Tibial artery (tissue), 4 donors: ENCODE measurements at regions not wholly inside any gene's neighbourhood (a gene's known extent, or its start where the extent isn't known, plus 50 kb on each side); places are given as distances from the start of the nearest gene placed in this dataset.

Source experiments
- DNase-seq, 2 donors: peaks; one replicate each; pipeline ENCODE4 v3.0.0-alpha.2; 2019
- H3K27ac ChIP-seq, 2 donors: fragments of 200-600 bp; sonication (generic) in 1 of 2; 1 replicate in 1 of 2; 2 replicates in 1 of 2; pipeline ENCODE4 v1.5.1; 2018 to 2019; ENCODE audit warnings: mild to moderate bottlenecking in 1 of 2
- H3K27me3 ChIP-seq, 2 donors: fragments of 200-600 bp; sonication (generic) in 1 of 2; one replicate each; pipeline versions ENCODE4 v1.5.1 to v1.6.0; 2016 to 2019
- H3K36me3 ChIP-seq, 3 donors: fragments of 200-600 bp; sonication (generic) in 2 of 3; one replicate each; pipeline ENCODE4 v1.5.1; 2016 to 2019; ENCODE audit warnings: mild to moderate bottlenecking in 2 of 3
- H3K4me1 ChIP-seq, 4 donors: fragments of 200-600 bp; sonication (generic) in 2 of 4; 1 replicate in 3 of 4; 2 replicates in 1 of 4; pipeline ENCODE4 v1.5.1; 2016 to 2019
- H3K4me3 ChIP-seq, 2 donors: fragments of 200-600 bp; sonication (generic) in 1 of 2; 1 replicate in 1 of 2; 2 replicates in 1 of 2; pipeline ENCODE4 v1.5.1; 2018 to 2019; ENCODE audit warnings: mild to moderate bottlenecking in 2 of 2
- H3K9me3 ChIP-seq, 3 donors: fragments of 200-600 bp; sonication (generic) in 1 of 3; one replicate each; pipeline ENCODE4 v1.5.1; 2016 to 2019
- intact Hi-C: fragments of 100-400 bp; cut with DNase I; formaldehyde crosslinking; loops from one replicate; pipeline ENCODE4 v1.15.0; 2023; ENCODE audit warnings: low total_unique reads
- TF ChIP-seq, protein P1 (sequence below), 2 experiments: fragments of 200-600 bp in 1 of 2; fragments of 450-650 bp in 1 of 2; IDR thresholded peaks; one replicate each; pipeline ENCODE4 v1.5.1; 2017 to 2019; ENCODE audit warnings: antibody characterized with exemption in 2 of 2, mild to moderate bottlenecking in 1 of 2, moderate library complexity in 1 of 2

DNA sequence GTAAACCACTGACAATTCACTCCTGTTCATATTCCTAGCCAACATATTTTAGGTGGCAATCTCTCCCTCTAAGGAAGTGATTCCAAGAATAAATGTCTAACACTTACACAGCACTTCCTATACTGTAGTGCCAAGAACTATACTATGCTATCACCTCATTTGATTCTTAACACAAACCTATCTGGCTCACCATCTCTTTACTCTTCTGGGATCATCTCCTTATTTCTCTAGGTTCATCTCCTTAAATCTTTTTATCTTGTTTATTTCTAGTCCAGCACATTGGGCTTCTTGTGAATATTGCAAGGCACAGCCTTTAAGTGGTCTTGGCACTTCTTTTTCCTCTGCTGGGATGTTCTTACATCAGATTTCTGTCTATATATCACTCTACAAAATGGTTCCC, 366.3 kb downstream of the SLITRK6 start:
- peaks cover 0 to 14% (median 0%) of the 10 kb centered on the region in 3 donors for H3K9me3 ChIP-seq
- no peaks in the 10 kb centered on the region for H3K4me1 ChIP-seq
- no peaks in the 10 kb centered on the region for H3K27me3 ChIP-seq
- TF ChIP-seq, protein P1, sequence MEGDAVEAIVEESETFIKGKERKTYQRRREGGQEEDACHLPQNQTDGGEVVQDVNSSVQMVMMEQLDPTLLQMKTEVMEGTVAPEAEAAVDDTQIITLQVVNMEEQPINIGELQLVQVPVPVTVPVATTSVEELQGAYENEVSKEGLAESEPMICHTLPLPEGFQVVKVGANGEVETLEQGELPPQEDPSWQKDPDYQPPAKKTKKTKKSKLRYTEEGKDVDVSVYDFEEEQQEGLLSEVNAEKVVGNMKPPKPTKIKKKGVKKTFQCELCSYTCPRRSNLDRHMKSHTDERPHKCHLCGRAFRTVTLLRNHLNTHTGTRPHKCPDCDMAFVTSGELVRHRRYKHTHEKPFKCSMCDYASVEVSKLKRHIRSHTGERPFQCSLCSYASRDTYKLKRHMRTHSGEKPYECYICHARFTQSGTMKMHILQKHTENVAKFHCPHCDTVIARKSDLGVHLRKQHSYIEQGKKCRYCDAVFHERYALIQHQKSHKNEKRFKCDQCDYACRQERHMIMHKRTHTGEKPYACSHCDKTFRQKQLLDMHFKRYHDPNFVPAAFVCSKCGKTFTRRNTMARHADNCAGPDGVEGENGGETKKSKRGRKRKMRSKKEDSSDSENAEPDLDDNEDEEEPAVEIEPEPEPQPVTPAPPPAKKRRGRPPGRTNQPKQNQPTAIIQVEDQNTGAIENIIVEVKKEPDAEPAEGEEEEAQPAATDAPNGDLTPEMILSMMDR (IDR thresholded peaks at IDR 0.05): no peak
- no peak overlapping the region for H3K27ac ChIP-seq
- H3K36me3 ChIP-seq: no peaks in the 10 kb centered on the region
- intact Hi-C loops: no loop called here
- no peak overlapping the region for H3K4me3 ChIP-seq
- DNase-seq: no peak

GRCh38 chr13:85431720-85432119, 367.5 kb downstream of the SLITRK6 start:
- TF ChIP-seq, protein P1 (IDR thresholded peaks at IDR 0.05): no peak
- no peaks in the 10 kb centered on the region for H3K27me3 ChIP-seq
- no peak overlapping the region for H3K4me3 ChIP-seq
- no peak for DNase-seq
- H3K27ac ChIP-seq: no peak overlapping the region
- peaks cover 0 to 14% (median 0%) of the 10 kb centered on the region in 3 donors for H3K9me3 ChIP-seq
- no peaks in the 10 kb centered on the region for H3K36me3 ChIP-seq
- intact Hi-C loops: no loop called here
- no peaks in the 10 kb centered on the region for H3K4me1 ChIP-seq

DNA sequence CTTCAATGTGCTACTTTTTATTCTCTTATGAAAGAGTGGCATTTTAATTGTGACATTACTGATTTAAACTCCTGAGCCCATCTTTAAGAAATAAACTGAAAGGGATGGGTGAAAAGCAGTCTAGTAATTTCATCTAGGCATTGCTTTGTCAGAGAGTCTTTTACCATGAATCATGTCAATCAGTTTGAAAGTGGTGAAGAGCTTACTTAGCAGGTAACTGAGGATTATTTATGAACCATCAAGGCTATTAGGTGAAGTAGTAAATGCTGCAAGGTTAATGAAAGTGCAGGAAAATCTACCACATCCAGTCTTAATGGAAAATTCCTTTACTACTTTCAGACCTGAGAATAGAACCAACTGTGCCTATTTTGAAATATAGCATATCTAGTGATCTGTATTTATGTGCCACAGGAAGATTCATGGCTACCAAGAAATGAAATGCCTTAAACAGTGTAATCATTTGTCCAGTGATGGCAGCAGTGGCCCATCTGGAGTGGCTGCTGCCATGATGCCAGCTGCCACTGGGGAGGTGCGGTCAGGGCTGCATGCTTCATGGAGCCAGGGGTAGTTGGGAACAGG, 368.9 kb downstream of the SLITRK6 start:
- DNase-seq: no peak
- Histone ChIP-seq H3K27me3 (no peaks in the 10 kb centered on the region), H3K4me3 (no peak overlapping the region), H3K27ac (no peak overlapping the region), H3K36me3 (no peaks in the 10 kb centered on the region), H3K4me1 (no peaks in the 10 kb centered on the region), H3K9me3 (peaks cover 0 to 14% (median 0%) of the 10 kb centered on the region in 3 donors)
- TF ChIP-seq, protein P1 (IDR thresholded peaks at IDR 0.05): no peak
- intact Hi-C loops: no loop called here

GRCh38 chr13:85427416-85427815, 371.8 kb downstream of the SLITRK6 start:
- TF ChIP-seq, protein P1 (IDR thresholded peaks at IDR 0.05): no peak
- intact Hi-C loops: no loop called here
- peaks cover 0 to 14% (median 0%) of the 10 kb centered on the region in 3 donors for H3K9me3 ChIP-seq

DNA sequence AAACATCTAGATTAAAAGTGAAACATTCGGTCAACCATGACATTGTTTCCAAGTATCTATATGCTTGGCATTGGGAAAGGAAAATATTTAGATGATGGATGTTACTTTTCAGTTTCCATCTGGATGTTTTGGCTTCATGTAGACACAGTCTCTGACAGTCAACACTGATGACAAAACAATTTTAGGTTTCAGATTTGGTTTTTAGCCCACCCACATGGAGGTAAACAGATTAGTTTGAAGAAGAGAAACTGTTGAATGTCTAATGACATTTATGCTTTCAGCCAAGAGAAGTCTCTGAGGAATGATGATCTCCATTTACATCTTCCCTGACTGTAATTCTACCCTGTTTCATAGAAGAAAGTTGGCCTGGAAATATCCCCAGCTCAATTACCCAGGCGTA, 379.1 kb downstream of the SLITRK6 start:
- TF ChIP-seq, protein P1 (IDR thresholded peaks at IDR 0.05): no peak
- Histone ChIP-seq H3K9me3 (no peaks in the 10 kb centered on the region), H3K36me3 (no peaks in the 10 kb centered on the region), H3K27ac (no peak overlapping the region), H3K27me3 (no peaks in the 10 kb centered on the region), H3K4me3 (no peak overlapping the region), H3K4me1 (no peaks in the 10 kb centered on the region)
- intact Hi-C loops: no loop called here
- DNase-seq: no peak

More at GRCh38 chr13:85427416-85427815, 371.8 kb downstream of the SLITRK6 start:
- no peak overlapping the region for H3K27ac ChIP-seq
- no peak for DNase-seq
- H3K4me3 ChIP-seq: no peak overlapping the region
- no peaks in the 10 kb centered on the region for H3K4me1 ChIP-seq
- H3K27me3 ChIP-seq: no peaks in the 10 kb centered on the region
- H3K36me3 ChIP-seq: no peaks in the 10 kb centered on the region

DNA sequence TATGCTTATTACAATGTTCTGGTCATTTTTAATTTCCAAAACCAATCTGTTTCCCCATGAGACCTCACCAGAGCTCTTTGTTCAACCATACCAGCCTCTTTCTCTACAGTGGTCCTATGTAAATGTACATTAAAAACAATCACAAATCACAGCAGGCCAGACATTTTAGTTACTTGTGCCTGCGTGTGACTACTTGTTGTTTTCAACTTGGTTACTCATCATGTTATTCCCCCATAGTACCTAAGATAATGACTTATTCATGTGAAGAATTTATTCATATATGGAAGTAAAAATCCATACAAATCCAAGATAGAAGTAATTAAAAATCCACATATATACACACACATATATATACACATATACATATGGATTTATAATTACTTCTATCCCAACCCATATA, 379.6 kb downstream of the SLITRK6 start:
- Histone ChIP-seq H3K27me3 (no peaks in the 10 kb centered on the region), H3K4me3 (no peak overlapping the region), H3K9me3 (no peaks in the 10 kb centered on the region), H3K27ac (no peak overlapping the region), H3K4me1 (no peaks in the 10 kb centered on the region), H3K36me3 (no peaks in the 10 kb centered on the region)
- no peak for DNase-seq
- TF ChIP-seq, protein P1 (IDR thresholded peaks at IDR 0.05): no peak
- intact Hi-C loops: no loop called here
